ENCODE measurements at regions not wholly inside any gene's neighbourhood (a gene's known extent, or its start where the extent isn't known, plus 50 kb on each side); places are given as distances from the start of the nearest gene placed in this dataset.

- no peak for DNase-seq (ENCODE audit: low spot score)
- Histone ChIP-seq H3K27ac (peak overlapping the region; percentile 3 to 75), H3K4me3 (peak overlapping the region; percentile 18)
- TF ChIP-seq CTCF (IDR thresholded peaks at IDR 0.05) = no peak
Measured at GRCh38 chr6:140857739-140858380, 1274.9 kb upstream of the GJE1 start.

- Histone ChIP-seq H3K27ac (no peak overlapping the region), H3K4me3 (no peak overlapping the region)
- DNase-seq (ENCODE audit: low spot score) = no peak
- TF ChIP-seq CTCF (IDR thresholded peaks at IDR 0.05) = no peak
Measured at GRCh38 chr6:140855520-140855919, 1277.2 kb upstream of the GJE1 start.

GRCh38 chr6:140854318-140854717 lies 1278.4 kb upstream of the GJE1 start:
- TF ChIP-seq CTCF (IDR thresholded peaks at IDR 0.05) = no peak
- H3K4me3 ChIP-seq = no peak overlapping the region
- DNase-seq (ENCODE audit: low spot score) = no peak
- H3K27ac ChIP-seq = no peak overlapping the region

GRCh38 chr6:140850438-140850837 lies 1282.3 kb upstream of the GJE1 start:
- Histone ChIP-seq H3K27ac (no peak overlapping the region), H3K4me3 (no peak overlapping the region)
- TF ChIP-seq CTCF (IDR thresholded peaks at IDR 0.05) = no peak
- DNase-seq (ENCODE audit: low spot score) = no peak

- Histone ChIP-seq H3K27ac (no peak overlapping the region), H3K4me3 (no peak overlapping the region)
- DNase-seq (ENCODE audit: low spot score) = no peak
- no peak for TF ChIP-seq CTCF (IDR thresholded peaks at IDR 0.05)
Measured at GRCh38 chr6:140849456-140849855, 1283.3 kb upstream of the GJE1 start.

- H3K4me3 ChIP-seq = no peak overlapping the region
- TF ChIP-seq CTCF (IDR thresholded peaks at IDR 0.05) = no peak
- DNase-seq (ENCODE audit: low spot score) = no peak
- no peak overlapping the region for H3K27ac ChIP-seq
Measured at GRCh38 chr6:140847262-140847645, 1285.5 kb upstream of the GJE1 start.

GRCh38 chr6:140846503-140847261 lies 1286.0 kb upstream of the GJE1 start:
- DNase-seq (ENCODE audit: low spot score) = no peak
- Histone ChIP-seq H3K27ac (no peak overlapping the region), H3K4me3 (no peak overlapping the region)
- TF ChIP-seq CTCF (IDR thresholded peaks at IDR 0.05) = no peak

Data from coronary artery (tissue), 2 donors.